Fibroblast of lung (primary cell): ENCODE measurements at regions not wholly inside any gene's neighbourhood (a gene's known extent, or its start where the extent isn't known, plus 50 kb on each side); places are given as distances from the start of the nearest gene placed in this dataset.

Experiments used
- CTCF ChIP-seq, 2 donors: IDR thresholded peaks in 1 of 2; conservative IDR thresholded peaks in 1 of 2; 1 replicate in 1 of 2; 2 replicates in 1 of 2; pipeline ENCODE4 v1.5.1; 2011 to 2012; ENCODE audit warnings: low read length in 2 of 2, control low read depth in 1 of 2, inconsistent platforms in 1 of 2, low read depth in 1 of 2, mild to moderate bottlenecking in 1 of 2
- EZH2 ChIP-seq: IDR thresholded peaks from 2 replicates; pipeline ENCODE4 v1.5.1; 2012; ENCODE audit warnings: low read length, control low read depth, mild to moderate bottlenecking; ENCODE audit errors: missing control alignments

GRCh38 chr3:22372292-22373062 lies 621.5 kb upstream of the ZNF385D start:
- TF ChIP-seq CTCF (conservative IDR thresholded peaks at IDR 0.05 in 1 of 2, IDR thresholded peaks at IDR 0.05 in 1 of 2; ENCODE audit: low read depth in 1 of 2, low read length in 2 of 2), result no peak
- peak; percentile 73 for TF ChIP-seq EZH2
